Rectal smooth muscle tissue (tissue), 1 donor: ENCODE measurements at regions not wholly inside any gene's neighbourhood (a gene's known extent, or its start where the extent isn't known, plus 50 kb on each side); places are given as distances from the start of the nearest gene placed in this dataset.

Experiments
- H3K27ac ChIP-seq: one replicate; pipeline ENCODE4 v1.7.0; 2013; ENCODE audit warnings: low read depth, low read length, inconsistent platforms
- H3K27me3 ChIP-seq: one replicate; pipeline ENCODE4 v1.7.0; 2013; ENCODE audit warnings: low read length; ENCODE audit not compliant: control insufficient read depth, insufficient read depth
- H3K36me3 ChIP-seq: one replicate; pipeline ENCODE4 v1.7.0; 2013; ENCODE audit warnings: low read length; ENCODE audit not compliant: control insufficient read depth, insufficient read depth
- H3K4me1 ChIP-seq: one replicate; pipeline ENCODE4 v1.7.0; 2013; ENCODE audit warnings: low read length; ENCODE audit not compliant: control insufficient read depth, insufficient read depth
- H3K4me3 ChIP-seq: one replicate; pipeline ENCODE4 v1.7.0; 2013; ENCODE audit warnings: low read length
- H3K9ac ChIP-seq: one replicate; pipeline ENCODE4 v1.7.0; 2013; ENCODE audit warnings: low read length

GRCh38 chr21:15932726-15933125 lies 202.9 kb downstream of the USP25 start:
- Histone ChIP-seq H3K36me3 (no peaks in the 10 kb centered on the region), H3K27me3 (no peaks in the 10 kb centered on the region), H3K4me1 (no peaks in the 10 kb centered on the region), H3K4me3 (no peak overlapping the region), H3K27ac (no peak overlapping the region), H3K9ac (no peak overlapping the region)

- no peak overlapping the region for H3K9ac ChIP-seq
- H3K27me3 ChIP-seq: no peaks in the 10 kb centered on the region
- H3K4me3 ChIP-seq: no peak overlapping the region
- no peaks in the 10 kb centered on the region for H3K36me3 ChIP-seq
- no peak overlapping the region for H3K27ac ChIP-seq
- H3K4me1 ChIP-seq: no peaks in the 10 kb centered on the region
Observed at GRCh38 chr21:15935530-15935929, 205.7 kb downstream of the USP25 start.

- H3K4me3 ChIP-seq: no peak overlapping the region
- no peak overlapping the region for H3K9ac ChIP-seq
- no peak overlapping the region for H3K27ac ChIP-seq
- no peaks in the 10 kb centered on the region for H3K27me3 ChIP-seq
- no peaks in the 10 kb centered on the region for H3K36me3 ChIP-seq
- H3K4me1 ChIP-seq: no peaks in the 10 kb centered on the region
Observed at GRCh38 chr21:15943009-15943666, 213.4 kb downstream of the USP25 start.

- Histone ChIP-seq H3K9ac (no peak overlapping the region), H3K4me1 (no peaks in the 10 kb centered on the region), H3K27me3 (no peaks in the 10 kb centered on the region), H3K36me3 (no peaks in the 10 kb centered on the region), H3K4me3 (no peak overlapping the region), H3K27ac (no peak overlapping the region)
Observed at GRCh38 chr21:15947677-15948076, 217.9 kb downstream of the USP25 start.

GRCh38 chr21:15953551-15954116 lies 223.9 kb downstream of the USP25 start:
- Histone ChIP-seq H3K9ac (no peak overlapping the region), H3K4me1 (no peaks in the 10 kb centered on the region), H3K4me3 (no peak overlapping the region), H3K27me3 (no peaks in the 10 kb centered on the region), H3K36me3 (no peaks in the 10 kb centered on the region), H3K27ac (no peak overlapping the region)

GRCh38 chr21:15964236-15964855 lies 234.6 kb downstream of the USP25 start:
- no peaks in the 10 kb centered on the region for H3K36me3 ChIP-seq
- H3K27me3 ChIP-seq: no peaks in the 10 kb centered on the region
- H3K27ac ChIP-seq: no peak overlapping the region
- no peak overlapping the region for H3K4me3 ChIP-seq
- H3K9ac ChIP-seq: no peak overlapping the region
- H3K4me1 ChIP-seq: no peaks in the 10 kb centered on the region

- Histone ChIP-seq H3K36me3 (no peaks in the 10 kb centered on the region), H3K27me3 (no peaks in the 10 kb centered on the region), H3K4me3 (no peak overlapping the region), H3K4me1 (no peaks in the 10 kb centered on the region), H3K27ac (no peak overlapping the region), H3K9ac (no peak overlapping the region)
Observed at GRCh38 chr21:15966231-15966630, 236.4 kb downstream of the USP25 start.

- Histone ChIP-seq H3K4me3 (no peak overlapping the region), H3K36me3 (no peaks in the 10 kb centered on the region), H3K4me1 (no peaks in the 10 kb centered on the region), H3K27ac (no peak overlapping the region), H3K9ac (no peak overlapping the region), H3K27me3 (no peaks in the 10 kb centered on the region)
Observed at GRCh38 chr21:15966651-15967050, 236.9 kb downstream of the USP25 start.

GRCh38 chr21:15967661-15968060 lies 237.9 kb downstream of the USP25 start:
- no peak overlapping the region for H3K9ac ChIP-seq
- H3K4me3 ChIP-seq: no peak overlapping the region
- H3K36me3 ChIP-seq: no peaks in the 10 kb centered on the region
- no peaks in the 10 kb centered on the region for H3K4me1 ChIP-seq
- H3K27me3 ChIP-seq: no peaks in the 10 kb centered on the region
- no peak overlapping the region for H3K27ac ChIP-seq

- no peaks in the 10 kb centered on the region for H3K27me3 ChIP-seq
- no peak overlapping the region for H3K9ac ChIP-seq
- H3K4me1 ChIP-seq: no peaks in the 10 kb centered on the region
- no peak overlapping the region for H3K4me3 ChIP-seq
- H3K27ac ChIP-seq: no peak overlapping the region
- no peaks in the 10 kb centered on the region for H3K36me3 ChIP-seq
Observed at GRCh38 chr21:15968776-15969310, 239.1 kb downstream of the USP25 start.

- Histone ChIP-seq H3K36me3 (no peaks in the 10 kb centered on the region), H3K4me3 (no peak overlapping the region), H3K27me3 (no peaks in the 10 kb centered on the region), H3K4me1 (no peaks in the 10 kb centered on the region), H3K9ac (no peak overlapping the region), H3K27ac (no peak overlapping the region)
Observed at GRCh38 chr21:15976807-15977206, 247.0 kb downstream of the USP25 start.

- no peak overlapping the region for H3K27ac ChIP-seq
- no peaks in the 10 kb centered on the region for H3K36me3 ChIP-seq
- H3K4me3 ChIP-seq: no peak overlapping the region
- H3K27me3 ChIP-seq: no peaks in the 10 kb centered on the region
- H3K9ac ChIP-seq: no peak overlapping the region
- no peaks in the 10 kb centered on the region for H3K4me1 ChIP-seq
Observed at GRCh38 chr21:15978215-15978738, 248.5 kb downstream of the USP25 start.
